ENCODE measurements at regions not wholly inside any gene's neighbourhood (a gene's known extent, or its start where the extent isn't known, plus 50 kb on each side); places are given as distances from the start of the nearest gene placed in this dataset.

DNA sequence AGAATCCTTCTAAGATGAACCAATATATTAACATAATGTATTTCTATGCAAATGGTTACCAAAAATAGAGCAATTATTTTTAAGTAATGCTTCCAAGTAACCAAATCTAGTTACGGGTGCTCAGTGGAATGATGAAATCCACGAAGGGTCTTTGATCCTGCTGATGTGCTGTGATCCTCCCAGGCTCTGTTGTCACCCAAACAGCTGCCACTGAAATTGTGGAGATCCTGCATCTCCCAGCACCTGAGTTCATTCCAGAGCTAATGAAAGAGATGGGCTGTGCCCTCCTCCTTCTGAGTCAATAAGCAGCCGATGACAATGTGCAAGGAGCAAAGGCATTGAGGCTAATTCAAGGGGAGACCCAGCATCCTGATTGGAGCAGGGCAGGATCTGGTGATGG is 362.4 kb upstream of the SOX11 start:
- no peaks in the 10 kb centered on the region for H3K9me3 ChIP-seq
- intact Hi-C loops (cut with DNase I; ENCODE audit: low total_unique reads): no loop called here
- no peaks in the 10 kb centered on the region for H3K27me3 ChIP-seq
- no peak overlapping the region for H3K27ac ChIP-seq
- TF ChIP-seq POLR2A (IDR thresholded peaks at IDR 0.05) (no peak), POLR2AphosphoS5 (IDR thresholded peaks at IDR 0.05) (no peak)
- TF ChIP-seq, protein P1, sequence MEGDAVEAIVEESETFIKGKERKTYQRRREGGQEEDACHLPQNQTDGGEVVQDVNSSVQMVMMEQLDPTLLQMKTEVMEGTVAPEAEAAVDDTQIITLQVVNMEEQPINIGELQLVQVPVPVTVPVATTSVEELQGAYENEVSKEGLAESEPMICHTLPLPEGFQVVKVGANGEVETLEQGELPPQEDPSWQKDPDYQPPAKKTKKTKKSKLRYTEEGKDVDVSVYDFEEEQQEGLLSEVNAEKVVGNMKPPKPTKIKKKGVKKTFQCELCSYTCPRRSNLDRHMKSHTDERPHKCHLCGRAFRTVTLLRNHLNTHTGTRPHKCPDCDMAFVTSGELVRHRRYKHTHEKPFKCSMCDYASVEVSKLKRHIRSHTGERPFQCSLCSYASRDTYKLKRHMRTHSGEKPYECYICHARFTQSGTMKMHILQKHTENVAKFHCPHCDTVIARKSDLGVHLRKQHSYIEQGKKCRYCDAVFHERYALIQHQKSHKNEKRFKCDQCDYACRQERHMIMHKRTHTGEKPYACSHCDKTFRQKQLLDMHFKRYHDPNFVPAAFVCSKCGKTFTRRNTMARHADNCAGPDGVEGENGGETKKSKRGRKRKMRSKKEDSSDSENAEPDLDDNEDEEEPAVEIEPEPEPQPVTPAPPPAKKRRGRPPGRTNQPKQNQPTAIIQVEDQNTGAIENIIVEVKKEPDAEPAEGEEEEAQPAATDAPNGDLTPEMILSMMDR (IDR thresholded peaks at IDR 0.05): no peak
- no peaks in the 10 kb centered on the region for H3K36me3 ChIP-seq
- H3K4me1 ChIP-seq: no peaks in the 10 kb centered on the region
- DNase-seq (ENCODE audit: low spot score in 2 of 2): no peak
- no peak overlapping the region for H3K4me3 ChIP-seq

- H3K36me3 ChIP-seq: no peaks in the 10 kb centered on the region
- H3K9me3 ChIP-seq: no peaks in the 10 kb centered on the region
- H3K4me1 ChIP-seq: no peaks in the 10 kb centered on the region
- TF ChIP-seq, protein P1 (IDR thresholded peaks at IDR 0.05): no peak
- no peak for TF ChIP-seq POLR2A (IDR thresholded peaks at IDR 0.05)
- TF ChIP-seq POLR2AphosphoS5 (IDR thresholded peaks at IDR 0.05): no peak
- H3K27ac ChIP-seq: no peak overlapping the region
- DNase-seq (ENCODE audit: low spot score in 2 of 2): no peak
- intact Hi-C loops (cut with DNase I; ENCODE audit: low total_unique reads): no loop called here
- no peak overlapping the region for H3K4me3 ChIP-seq
- no peaks in the 10 kb centered on the region for H3K27me3 ChIP-seq
These were observed 361.2 kb upstream of the SOX11 start for GRCh38 chr2:5330961-5331360.

GRCh38 chr2:5332925-5333324 is 359.3 kb upstream of the SOX11 start:
- Histone ChIP-seq H3K27me3 (no peaks in the 10 kb centered on the region), H3K4me3 (no peak overlapping the region), H3K9me3 (no peaks in the 10 kb centered on the region), H3K27ac (no peak overlapping the region), H3K4me1 (no peaks in the 10 kb centered on the region), H3K36me3 (no peaks in the 10 kb centered on the region)
- intact Hi-C loops (cut with DNase I; ENCODE audit: low total_unique reads): no loop called here
- DNase-seq (ENCODE audit: low spot score in 2 of 2): no peak
- TF ChIP-seq, protein P1 (IDR thresholded peaks at IDR 0.05): no peak
- no peak for TF ChIP-seq POLR2A (IDR thresholded peaks at IDR 0.05)
- TF ChIP-seq POLR2AphosphoS5 (IDR thresholded peaks at IDR 0.05): no peak

- TF ChIP-seq, protein P1 (IDR thresholded peaks at IDR 0.05): no peak
- no peak for TF ChIP-seq POLR2A (IDR thresholded peaks at IDR 0.05)
- no peak for TF ChIP-seq POLR2AphosphoS5 (IDR thresholded peaks at IDR 0.05)
- Histone ChIP-seq H3K4me3 (no peak overlapping the region), H3K4me1 (no peaks in the 10 kb centered on the region), H3K9me3 (no peaks in the 10 kb centered on the region), H3K36me3 (no peaks in the 10 kb centered on the region), H3K27me3 (no peaks in the 10 kb centered on the region), H3K27ac (no peak overlapping the region)
- DNase-seq (ENCODE audit: low spot score in 2 of 2): no peak
- intact Hi-C loops (cut with DNase I; ENCODE audit: low total_unique reads): no loop called here
These were observed 352.7 kb upstream of the SOX11 start for GRCh38 chr2:5339473-5339872.

GRCh38 chr2:5343785-5344335 is 348.3 kb upstream of the SOX11 start:
- intact Hi-C loops (cut with DNase I; ENCODE audit: low total_unique reads): no loop called here
- no peaks in the 10 kb centered on the region for H3K27me3 ChIP-seq
- H3K4me1 ChIP-seq: no peaks in the 10 kb centered on the region
- H3K4me3 ChIP-seq: no peak overlapping the region
- H3K27ac ChIP-seq: no peak overlapping the region
- no peaks in the 10 kb centered on the region for H3K9me3 ChIP-seq
- no peaks in the 10 kb centered on the region for H3K36me3 ChIP-seq
- TF ChIP-seq POLR2A (IDR thresholded peaks at IDR 0.05): no peak
- TF ChIP-seq, protein P1 (IDR thresholded peaks at IDR 0.05): no peak
- TF ChIP-seq POLR2AphosphoS5 (IDR thresholded peaks at IDR 0.05): no peak
- no peak for DNase-seq (ENCODE audit: low spot score in 2 of 2)

All from breast epithelium (tissue), 4 donors.